Keratinocyte (primary cell): ENCODE measurements at regions not wholly inside any gene's neighbourhood (a gene's known extent, or its start where the extent isn't known, plus 50 kb on each side); places are given as distances from the start of the nearest gene placed in this dataset.

Source experiments
- CTCF ChIP-seq, 3 experiments: IDR thresholded peaks in 1 of 3; conservative IDR thresholded peaks in 1 of 3; optimal IDR thresholded peaks in 1 of 3; 2 replicates in 2 of 3; 3 replicates in 1 of 3; pipeline versions ENCODE3 to v1.5.1; 2011; ENCODE audit warnings: low read length in 3 of 3, mild to moderate bottlenecking in 3 of 3, moderate library complexity in 2 of 3, control low read depth in 1 of 3, inconsistent platforms in 1 of 3; ENCODE audit not compliant: insufficient read depth in 2 of 3; ENCODE audit errors: extremely low read depth in 1 of 3
- EZH2 ChIP-seq: IDR thresholded peaks from one replicate; pipeline ENCODE4 v1.6.1; 2012; ENCODE audit warnings: inconsistent platforms, mild to moderate bottlenecking, low read length, moderate library complexity

GRCh38 chr13:21309542-21310172 is 133.2 kb downstream of the MRPL57 start:
- TF ChIP-seq CTCF (optimal IDR thresholded peaks at IDR 0.05 in 1 of 3, IDR thresholded peaks at IDR 0.05 in 1 of 3, conservative IDR thresholded peaks at IDR 0.05 in 1 of 3; ENCODE audit: extremely low read depth in 1 of 3, insufficient read depth in 2 of 3, low read length in 3 of 3) (no peak), EZH2 (no peak)
